KOPT-K1 (cell line): ENCODE measurements at regions not wholly inside any gene's neighbourhood (a gene's known extent, or its start where the extent isn't known, plus 50 kb on each side); places are given as distances from the start of the nearest gene placed in this dataset.

Experiments
- H3K27ac ChIP-seq: fragments of 200-600 bp; sonication (generic); 2 replicates; pipeline ENCODE4 v1.5.1; 2016; ENCODE audit warnings: antibody characterized with exemption, mild to moderate bottlenecking, low read depth, low read length; ENCODE audit not compliant: poor library complexity, severe bottlenecking
- H3K36me3 ChIP-seq: fragments of 200-600 bp; sonication (generic); 2 replicates; pipeline ENCODE4 v1.5.1; 2017; ENCODE audit warnings: antibody characterized with exemption, mild to moderate bottlenecking, low read length, moderate library complexity; ENCODE audit not compliant: insufficient read depth
- H3K9me3 ChIP-seq: fragments of 200-600 bp; sonication (generic); 2 replicates; pipeline ENCODE4 v1.5.1; 2017; ENCODE audit warnings: antibody characterized with exemption, low read length, mild to moderate bottlenecking; ENCODE audit not compliant: insufficient read depth, poor library complexity, severe bottlenecking

DNA sequence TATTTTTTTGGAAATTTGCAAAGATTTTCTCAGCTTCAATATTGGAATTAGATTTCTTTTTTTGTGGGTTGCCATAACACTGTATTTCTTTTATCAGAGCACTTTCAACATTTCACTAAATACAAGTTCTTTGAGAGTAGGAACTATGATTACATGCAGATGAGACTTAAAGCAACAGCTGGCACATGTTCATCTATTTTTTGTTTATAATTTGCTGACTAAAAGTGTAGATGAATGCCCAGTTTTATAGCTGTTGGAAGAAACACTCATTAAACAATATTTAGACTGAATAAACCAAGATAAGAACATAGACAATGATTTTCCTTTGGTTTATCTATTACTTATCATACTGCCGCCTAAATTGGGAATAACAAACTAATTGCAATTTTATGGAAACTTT, 803.0 kb upstream of the KLHL1 start:
- Histone ChIP-seq H3K27ac (no peak overlapping the region), H3K9me3 (no peaks in the 10 kb centered on the region), H3K36me3 (no peaks in the 10 kb centered on the region)

DNA sequence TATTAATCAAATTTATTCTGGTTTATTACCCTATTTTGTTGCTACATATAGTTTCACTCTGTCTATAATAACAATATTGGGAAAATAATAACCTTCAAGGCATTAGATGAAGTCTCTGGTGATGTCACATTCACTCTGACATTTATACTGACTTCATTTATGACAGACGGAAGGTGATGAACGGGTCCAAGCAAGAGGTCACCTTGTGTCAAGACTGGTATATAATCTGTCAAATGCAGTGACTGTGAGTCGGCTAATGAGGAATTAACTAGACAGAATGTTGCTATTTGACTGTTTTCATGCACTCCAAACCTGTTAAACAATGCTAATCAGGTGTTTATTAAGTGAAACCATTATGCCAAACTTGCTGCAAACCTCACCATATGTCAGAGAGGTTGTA, 800.5 kb upstream of the KLHL1 start:
- no peaks in the 10 kb centered on the region for H3K36me3 ChIP-seq
- no peak overlapping the region for H3K27ac ChIP-seq
- no peaks in the 10 kb centered on the region for H3K9me3 ChIP-seq

DNA sequence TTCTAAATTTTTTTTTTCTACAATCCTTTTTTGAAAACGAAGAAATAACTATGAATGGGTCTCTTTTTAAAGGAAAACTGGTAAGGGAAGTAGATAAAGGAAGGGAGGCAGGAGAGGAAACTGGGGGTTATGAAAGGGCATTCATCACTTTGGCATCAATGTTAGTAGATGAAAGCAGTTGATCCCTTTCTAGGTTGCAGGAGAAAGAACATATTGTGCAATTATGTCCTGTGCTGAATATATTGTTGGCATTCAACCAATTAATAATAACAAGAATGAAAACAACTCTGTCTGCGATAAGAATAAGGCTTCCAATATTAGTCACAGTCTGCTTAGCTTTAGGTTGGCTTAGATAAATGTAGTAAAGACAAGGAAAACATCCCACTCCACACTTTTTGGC, 796.8 kb upstream of the KLHL1 start:
- Histone ChIP-seq H3K9me3 (no peaks in the 10 kb centered on the region), H3K27ac (no peak overlapping the region), H3K36me3 (no peaks in the 10 kb centered on the region)

DNA sequence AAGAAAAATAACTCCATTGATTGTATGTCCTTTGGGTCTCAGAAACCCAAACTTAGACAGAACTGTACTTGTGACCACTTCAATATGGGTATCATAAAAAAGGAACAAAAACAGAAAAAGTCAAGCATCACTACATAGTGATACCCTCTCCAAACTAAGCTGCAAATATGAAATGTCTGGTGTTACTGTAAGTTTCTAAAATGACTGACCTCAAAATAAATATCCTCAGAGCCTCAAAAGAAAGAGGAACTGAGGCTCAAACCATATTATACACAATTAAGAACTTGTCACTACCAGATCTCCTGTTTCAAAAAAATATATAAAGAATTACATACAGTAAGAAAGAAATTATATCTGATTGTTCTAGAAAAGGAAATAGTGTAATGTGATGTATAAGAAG, 787.9 kb upstream of the KLHL1 start:
- no peaks in the 10 kb centered on the region for H3K36me3 ChIP-seq
- H3K27ac ChIP-seq = no peak overlapping the region
- H3K9me3 ChIP-seq = no peaks in the 10 kb centered on the region

DNA sequence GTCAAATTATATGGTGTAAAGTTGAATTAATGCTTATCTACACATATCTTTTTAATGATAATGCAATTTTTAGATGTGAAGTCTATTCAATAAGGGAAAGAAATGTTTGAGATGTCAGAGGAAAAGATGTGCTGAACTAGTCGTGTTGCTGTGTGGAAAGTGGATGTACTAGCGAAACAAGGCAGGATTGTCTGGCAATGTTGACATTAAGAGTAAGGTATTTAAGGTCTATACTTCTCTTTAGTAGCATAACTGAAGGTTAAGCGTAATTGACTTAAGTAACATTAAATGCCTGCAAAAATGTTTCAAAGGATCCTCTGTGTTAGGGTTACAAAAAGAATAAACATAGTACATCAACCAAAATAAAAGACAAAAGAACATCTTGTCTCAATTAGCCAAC, 787.3 kb upstream of the KLHL1 start:
- Histone ChIP-seq H3K27ac (no peak overlapping the region), H3K36me3 (no peaks in the 10 kb centered on the region), H3K9me3 (no peaks in the 10 kb centered on the region)

DNA sequence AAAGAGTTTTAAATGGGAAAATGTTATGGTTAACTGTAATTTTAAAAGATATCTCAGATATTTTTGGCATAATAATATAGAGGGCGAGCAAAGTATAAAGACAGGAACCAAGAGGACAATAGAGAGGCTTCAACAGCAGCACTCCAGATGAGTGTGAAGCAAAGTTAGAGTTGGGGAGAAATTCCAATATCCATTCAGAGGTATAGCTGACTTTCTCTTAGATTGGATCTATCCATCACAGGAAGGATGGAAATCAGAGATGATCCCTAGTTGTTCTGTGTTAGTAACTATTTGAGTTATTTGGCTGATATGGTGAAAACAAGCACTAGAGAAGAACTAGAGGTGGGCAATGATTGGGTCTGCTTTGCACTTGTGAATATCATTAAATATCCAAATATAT, 786.0 kb upstream of the KLHL1 start:
- Histone ChIP-seq H3K9me3 (no peaks in the 10 kb centered on the region), H3K36me3 (no peaks in the 10 kb centered on the region), H3K27ac (no peak overlapping the region)

DNA sequence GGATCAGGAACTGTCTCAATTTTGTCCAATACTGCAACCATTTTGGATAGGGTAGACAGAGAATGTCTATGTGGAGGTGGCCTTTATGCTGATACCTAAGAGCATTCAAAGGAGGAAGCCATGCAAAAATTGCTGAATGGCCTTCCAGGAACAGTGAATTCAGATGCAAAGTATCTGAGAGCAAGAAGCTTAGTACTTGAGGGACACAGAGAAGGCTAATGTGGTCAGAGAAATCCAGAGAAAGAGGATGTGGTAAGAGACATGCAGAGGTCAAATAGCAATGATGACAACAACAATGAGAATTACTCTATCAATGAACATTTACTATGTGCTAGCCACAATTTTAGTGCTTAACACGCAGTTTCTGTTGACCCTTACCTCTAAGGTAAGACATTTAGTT, 785.6 kb upstream of the KLHL1 start:
- H3K36me3 ChIP-seq = no peaks in the 10 kb centered on the region
- H3K27ac ChIP-seq = no peak overlapping the region
- H3K9me3 ChIP-seq = no peaks in the 10 kb centered on the region

DNA sequence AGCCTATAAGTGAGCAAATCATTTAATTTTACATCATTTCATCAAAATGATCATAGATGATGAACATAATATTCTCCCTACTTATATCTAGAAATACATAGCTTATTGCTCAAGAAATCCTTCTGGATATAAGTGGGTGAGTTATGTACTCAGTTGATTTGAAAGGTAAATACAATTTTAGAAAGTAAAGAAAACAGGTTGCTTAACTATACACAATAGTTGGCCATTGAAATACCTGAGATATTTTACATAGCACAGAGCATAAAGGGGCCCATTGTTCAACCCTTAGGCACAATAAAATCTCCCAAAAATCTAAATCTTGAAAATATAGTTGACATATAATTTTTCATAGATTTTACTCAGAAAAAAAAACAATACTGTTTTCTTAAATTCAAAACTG, 782.0 kb upstream of the KLHL1 start:
- Histone ChIP-seq H3K27ac (no peak overlapping the region), H3K9me3 (no peaks in the 10 kb centered on the region), H3K36me3 (no peaks in the 10 kb centered on the region)

DNA sequence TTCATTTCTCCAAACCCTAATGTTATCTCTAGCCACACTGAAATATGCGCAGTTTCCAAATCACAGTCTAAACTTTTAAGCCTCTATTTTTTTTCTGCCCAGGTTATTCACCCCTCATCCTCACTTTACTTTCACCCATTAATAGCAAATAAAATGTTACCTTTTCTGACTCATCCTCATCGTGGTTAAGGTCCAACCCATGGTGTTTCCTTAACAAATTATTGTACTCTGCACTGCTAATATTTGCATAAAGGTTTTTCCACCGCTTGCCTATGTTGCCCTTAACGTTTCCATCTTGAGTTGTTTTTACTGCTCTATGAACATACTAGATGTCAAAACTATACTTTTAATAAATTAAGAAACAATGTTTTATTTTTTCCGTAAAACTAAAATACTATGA, 780.9 kb upstream of the KLHL1 start:
- Histone ChIP-seq H3K36me3 (no peaks in the 10 kb centered on the region), H3K27ac (no peak overlapping the region), H3K9me3 (no peaks in the 10 kb centered on the region)

DNA sequence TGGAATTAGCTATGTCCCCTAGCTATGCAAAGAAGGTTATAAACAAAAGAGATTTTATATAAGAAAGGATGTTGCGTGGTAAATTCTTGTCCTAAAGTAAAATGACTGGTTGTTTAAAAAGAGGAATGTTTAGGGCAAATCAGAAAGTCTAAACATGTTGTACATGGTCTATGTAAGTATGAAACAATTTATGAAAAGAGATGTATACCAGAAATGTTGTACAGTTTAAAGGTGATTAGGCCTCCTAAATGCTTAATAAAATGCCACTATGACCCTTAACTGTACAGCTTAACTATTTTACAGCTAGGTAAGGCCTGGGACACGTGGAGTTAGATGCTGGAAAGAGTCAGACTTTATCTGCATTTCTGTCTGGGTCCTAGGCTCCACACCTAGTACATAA, 775.9 kb upstream of the KLHL1 start:
- no peaks in the 10 kb centered on the region for H3K36me3 ChIP-seq
- no peak overlapping the region for H3K27ac ChIP-seq
- H3K9me3 ChIP-seq = no peaks in the 10 kb centered on the region

DNA sequence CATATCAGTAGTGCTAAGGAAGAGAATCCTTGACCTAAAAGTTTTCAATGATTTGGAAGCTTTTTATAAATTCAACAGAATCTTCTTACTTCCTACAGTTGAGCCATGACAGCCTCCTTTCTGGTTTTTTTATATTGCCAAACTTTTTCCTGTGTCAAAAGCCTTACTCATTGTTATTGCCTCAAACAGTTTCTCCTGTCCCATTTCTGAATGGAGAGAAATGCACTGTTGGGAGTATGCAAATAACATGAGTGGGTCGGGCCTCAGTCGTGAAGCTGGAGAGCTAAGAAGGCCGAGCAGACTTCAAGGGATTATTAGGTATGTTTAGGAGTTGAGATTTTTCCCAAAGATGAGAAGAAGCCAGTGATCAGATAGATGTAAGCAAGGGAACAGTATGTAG, 766.4 kb upstream of the KLHL1 start:
- H3K27ac ChIP-seq = no peak overlapping the region

DNA sequence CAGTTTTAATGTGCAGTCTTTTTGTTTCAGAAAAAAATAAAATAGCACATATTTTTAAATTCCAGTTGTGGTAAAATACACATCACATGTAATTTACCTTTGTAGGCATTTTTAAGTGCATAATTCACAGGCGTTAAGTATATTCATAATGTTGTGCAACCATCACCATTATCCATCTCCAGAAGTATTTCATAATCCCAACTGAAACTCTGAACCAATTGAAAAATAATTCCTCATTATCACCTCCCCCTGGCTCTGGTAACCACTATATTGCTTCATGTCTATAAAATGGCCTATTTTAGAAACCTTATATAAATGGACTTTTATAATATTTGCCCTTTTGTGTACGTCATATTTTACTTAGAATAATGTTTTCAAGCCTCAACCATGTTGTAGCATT, 756.5 kb upstream of the KLHL1 start:
- H3K27ac ChIP-seq = no peak overlapping the region
- no peaks in the 10 kb centered on the region for H3K9me3 ChIP-seq
- H3K36me3 ChIP-seq = no peaks in the 10 kb centered on the region

More for the DNA sequence above, 766.4 kb upstream of the KLHL1 start:
- no peaks in the 10 kb centered on the region for H3K9me3 ChIP-seq
- no peaks in the 10 kb centered on the region for H3K36me3 ChIP-seq

DNA sequence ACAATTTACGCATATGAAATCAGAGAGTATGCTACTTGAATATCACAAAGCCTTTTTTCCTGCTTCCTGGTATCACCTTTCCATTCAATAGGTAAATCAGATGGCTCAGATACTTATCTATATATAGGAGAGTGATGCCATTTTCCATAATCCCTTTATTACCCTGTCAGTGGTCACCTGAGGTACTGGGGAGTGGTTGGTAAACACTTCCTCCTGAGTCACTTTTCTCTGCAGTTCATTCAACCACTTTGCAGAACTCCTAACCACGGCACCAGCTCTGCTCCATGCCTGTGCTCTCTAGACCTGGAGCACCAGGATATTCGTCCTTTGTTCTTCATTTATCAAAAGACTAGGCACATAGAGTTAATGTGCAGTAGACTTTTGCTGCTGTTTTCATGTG, 748.5 kb upstream of the KLHL1 start:
- H3K36me3 ChIP-seq = no peaks in the 10 kb centered on the region
- H3K27ac ChIP-seq = no peak overlapping the region
- H3K9me3 ChIP-seq = no peaks in the 10 kb centered on the region

DNA sequence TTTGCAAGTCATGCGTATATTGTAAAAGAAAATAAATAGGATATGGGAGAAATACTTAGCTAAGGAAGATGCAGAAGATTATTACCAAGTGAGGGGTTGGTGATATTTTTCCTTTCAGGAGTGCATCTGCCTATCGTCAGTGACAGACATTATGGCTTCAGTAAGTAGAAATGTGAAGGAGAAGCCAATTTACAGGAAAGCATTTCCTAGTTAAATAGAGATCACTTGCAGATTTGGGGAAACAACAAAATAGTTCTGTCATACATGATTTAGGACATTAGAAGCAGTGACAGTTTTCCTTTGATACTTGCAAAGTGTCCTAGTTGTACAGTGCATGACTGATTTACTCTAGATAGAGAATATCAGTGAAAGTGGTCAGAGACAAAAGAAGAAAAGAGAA, 747.8 kb upstream of the KLHL1 start:
- H3K9me3 ChIP-seq = no peaks in the 10 kb centered on the region
- no peak overlapping the region for H3K27ac ChIP-seq
- H3K36me3 ChIP-seq = no peaks in the 10 kb centered on the region

DNA sequence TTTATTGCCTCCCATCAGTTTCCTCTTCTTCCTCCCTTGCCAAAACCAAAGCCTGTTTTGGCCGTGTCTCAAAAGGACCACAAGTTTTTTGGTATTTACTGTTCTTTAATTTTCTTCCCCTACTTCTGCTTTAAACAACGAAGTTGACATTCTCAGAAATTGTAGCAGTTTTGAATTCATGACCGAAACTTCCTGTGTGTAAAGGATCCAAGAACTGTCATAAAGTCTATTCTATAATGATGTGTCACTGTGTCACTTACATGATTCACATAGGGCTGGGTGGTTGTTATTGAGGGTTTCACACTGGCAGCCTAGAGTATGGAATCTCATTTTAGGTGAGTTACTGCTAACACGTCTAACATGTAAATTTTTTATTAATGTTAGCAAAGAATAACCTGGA, 741.0 kb upstream of the KLHL1 start:
- Histone ChIP-seq H3K36me3 (no peaks in the 10 kb centered on the region), H3K9me3 (no peaks in the 10 kb centered on the region), H3K27ac (no peak overlapping the region)

DNA sequence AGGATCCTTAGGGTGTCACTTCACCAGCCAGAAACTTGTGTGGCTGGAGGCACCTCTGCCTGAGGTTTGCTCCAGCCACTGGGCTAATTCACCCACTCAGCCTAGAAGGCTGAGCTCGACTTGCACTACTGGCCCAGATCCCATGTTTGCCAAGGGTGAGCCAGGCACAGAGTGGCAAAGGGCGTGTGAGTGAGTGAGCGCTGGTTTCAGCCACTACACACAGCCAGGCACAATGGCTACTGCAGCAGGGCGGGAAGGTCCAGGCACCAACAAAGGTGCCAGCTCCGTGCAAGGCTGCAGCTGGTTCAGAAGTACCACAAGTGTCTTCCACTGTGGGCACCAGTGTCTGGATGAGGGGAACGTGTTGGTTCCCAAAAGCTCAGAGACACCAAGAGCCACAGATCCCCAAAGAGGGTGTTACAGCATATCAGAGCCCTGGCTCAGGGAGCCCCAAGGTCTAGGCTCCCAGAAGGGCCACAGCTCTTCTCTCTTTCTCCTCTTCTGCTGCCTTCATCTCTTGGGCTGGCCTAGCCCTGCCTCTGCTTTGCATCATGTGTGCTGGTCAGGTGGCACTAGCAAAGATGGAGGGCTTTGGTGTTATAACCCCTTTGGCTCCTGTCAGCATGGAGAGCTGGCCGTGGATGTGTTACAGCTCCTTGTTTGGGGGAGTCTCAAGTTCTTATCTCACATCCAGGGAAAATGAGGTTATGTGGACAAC, 736.3 kb upstream of the KLHL1 start:
- Histone ChIP-seq H3K9me3 (no peaks in the 10 kb centered on the region), H3K36me3 (no peaks in the 10 kb centered on the region), H3K27ac (no peak overlapping the region)
